HepG2 (cell line): ENCODE measurements at regions not wholly inside any gene's neighbourhood (a gene's known extent, or its start where the extent isn't known, plus 50 kb on each side); places are given as distances from the start of the nearest gene placed in this dataset.

ENCODE experiments used
- AHR ChIP-seq: IDR thresholded peaks from 2 replicates; pipeline ENCODE4 v1.6.1; 2018; ENCODE audit warnings: missing genetic modification reagents, missing compliant biosample characterization
- AKAP8 ChIP-seq: sonication (generic); formaldehyde crosslinking; IDR thresholded peaks from 2 replicates; pipeline ENCODE4 v1.5.1; 2020; ENCODE audit warnings: mild to moderate bottlenecking, missing genetic modification reagents
- CBX2 ChIP-seq, 2 experiments: fragments of 200-600 bp in 1 of 2; sonication (generic); formaldehyde crosslinking in 1 of 2; IDR thresholded peaks; 2 replicates each; pipeline versions ENCODE4 v1.7.0 to v1.8.1; 2018 to 2022; ENCODE audit warnings: low read depth in 2 of 2, low read length in 1 of 2, mild to moderate bottlenecking in 1 of 2, missing genetic modification reagents in 1 of 2
- CBX5 ChIP-seq: sonication (generic); formaldehyde crosslinking; IDR thresholded peaks from 2 replicates; pipeline ENCODE4 v1.4.0; 2020; ENCODE audit warnings: missing genetic modification reagents, borderline replicate concordance
- HOXA3 ChIP-seq: sonication (generic); formaldehyde crosslinking; IDR thresholded peaks from 2 replicates; pipeline ENCODE4 v1.5.0; 2020; ENCODE audit warnings: missing genetic modification reagents
- IRF9 ChIP-seq: sonication (generic); formaldehyde crosslinking; IDR thresholded peaks from 2 replicates; pipeline ENCODE4 v1.8.0; 2022; ENCODE audit warnings: missing genetic modification reagents, mild to moderate bottlenecking, borderline replicate concordance
- JDP2 ChIP-seq: sonication (generic); formaldehyde crosslinking; IDR thresholded peaks from 2 replicates; pipeline ENCODE4 v1.8.1; 2022; ENCODE audit warnings: missing genetic modification reagents, borderline replicate concordance
- KDM6A ChIP-seq: IDR thresholded peaks from 2 replicates; pipeline ENCODE4 v1.6.1; 2016; ENCODE audit warnings: low read depth
- KMT2A ChIP-seq: sonication (generic); formaldehyde crosslinking; IDR thresholded peaks from 2 replicates; pipeline ENCODE4 v1.4.0; 2020; ENCODE audit warnings: missing genetic modification reagents
- MAFK ChIP-seq, 2 experiments: IDR thresholded peaks in 1 of 2; conservative IDR thresholded peaks in 1 of 2; 2 replicates each; pipeline ENCODE4 v1.6.1; 2011; ENCODE audit warnings: improper control_type of control experiment in 2 of 2, low read length in 2 of 2
- MTF2 ChIP-seq: sonication (generic); formaldehyde crosslinking; IDR thresholded peaks from 2 replicates; pipeline ENCODE4 v1.5.0; 2020; ENCODE audit warnings: missing genetic modification reagents, borderline replicate concordance
- NRL ChIP-seq: sonication (generic); formaldehyde crosslinking; IDR thresholded peaks from 2 replicates; pipeline ENCODE4 v1.5.0; 2020; ENCODE audit warnings: missing genetic modification reagents, mild to moderate bottlenecking, moderate library complexity, borderline replicate concordance
- PATZ1 ChIP-seq: sonication (generic); formaldehyde crosslinking; IDR thresholded peaks from 2 replicates; pipeline ENCODE4 v1.4.0; 2020; ENCODE audit warnings: missing genetic modification reagents
- RAD21 ChIP-seq: fragments of 450-650 bp; formaldehyde crosslinking; IDR thresholded peaks from 2 replicates; pipeline ENCODE4 v1.5.0; 2020; ENCODE audit warnings: mild to moderate bottlenecking
- RARG ChIP-seq: sonication (generic); formaldehyde crosslinking; IDR thresholded peaks from 2 replicates; pipeline ENCODE4 v1.4.0; 2020; ENCODE audit warnings: low read depth, mild to moderate bottlenecking, missing genetic modification reagents
- RFX5 ChIP-seq: IDR thresholded peaks from 2 replicates; pipeline ENCODE4 v1.6.1; 2011; ENCODE audit warnings: low read depth, low read length, improper control_type of control experiment
- XRCC5 ChIP-seq: fragments of 200-400 bp; formaldehyde crosslinking; optimal IDR thresholded peaks from 2 replicates; pipeline ENCODE3; 2017; ENCODE audit warnings: mild to moderate bottlenecking, low read length
- ZBTB33 ChIP-seq: sonication (generic); formaldehyde crosslinking; IDR thresholded peaks from 2 replicates; pipeline ENCODE4 v1.4.0; 2020; ENCODE audit warnings: missing genetic modification reagents
- ZEB1 ChIP-seq: IDR thresholded peaks from 2 replicates; pipeline ENCODE4 v1.6.1; 2012; ENCODE audit warnings: mild to moderate bottlenecking, low read depth, inconsistent platforms; ENCODE audit not compliant: insufficient replicate concordance
- ZFY ChIP-seq: sonication (generic); formaldehyde crosslinking; IDR thresholded peaks from 2 replicates; pipeline ENCODE4 v1.4.0; 2020; ENCODE audit warnings: missing genetic modification reagents
- ZNF274 ChIP-seq: sonication (generic); formaldehyde crosslinking; IDR thresholded peaks from 2 replicates; pipeline ENCODE4 v1.5.1; 2020; ENCODE audit warnings: mild to moderate bottlenecking, missing genetic modification reagents
- ZNF350 ChIP-seq: sonication (generic); formaldehyde crosslinking; IDR thresholded peaks from 2 replicates; pipeline ENCODE4 v1.4.0; 2020; ENCODE audit warnings: mild to moderate bottlenecking, low read depth, missing genetic modification reagents, borderline replicate concordance
- ZNF644 ChIP-seq: IDR thresholded peaks from 2 replicates; pipeline ENCODE4 v1.6.1; 2016; ENCODE audit warnings: low read depth
- ZNF746 ChIP-seq: sonication (generic); formaldehyde crosslinking; IDR thresholded peaks from 2 replicates; pipeline ENCODE4 v1.8.0; 2022; ENCODE audit warnings: mild to moderate bottlenecking, missing genetic modification reagents
- ZSCAN25 ChIP-seq: sonication (generic); formaldehyde crosslinking; IDR thresholded peaks from 2 replicates; pipeline ENCODE4 v1.8.0; 2022; ENCODE audit warnings: mild to moderate bottlenecking, missing genetic modification reagents
- ZSCAN31 ChIP-seq: sonication (generic); formaldehyde crosslinking; IDR thresholded peaks from 2 replicates; pipeline ENCODE4 v1.5.0; 2020; ENCODE audit warnings: low read depth, mild to moderate bottlenecking, missing genetic modification reagents

GRCh38 chr1:224503161-224504118, 68.8 kb upstream of the WDR26 start (continued):
- TF ChIP-seq ZBTB33 (CRISPR knock-in tag) (no peak), JDP2 (CRISPR knock-in tag) (no peak), RARG (CRISPR knock-in tag) (no peak), MTF2 (CRISPR knock-in tag) (no peak), KDM6A (no peak), HOXA3 (no peak; the same call in 1 of the 2 replicates), AHR (CRISPR knock-in tag) (no peak), CBX5 (CRISPR knock-in tag) (peak; percentile 13; the same call in 1 of the 2 replicates), ZSCAN25 (CRISPR knock-in tag) (peak; percentile 60; the same call in 1 of the 2 replicates), RAD21 (no peak), KMT2A (CRISPR knock-in tag) (no peak), MAFK (conservative IDR thresholded peaks at IDR 0.05 in 1 of 2, IDR thresholded peaks at IDR 0.05 in 1 of 2; ENCODE audit: low read length in 2 of 2) (no peak), ZNF274 (CRISPR knock-in tag) (no peak), ZNF350 (peak; percentile 24; the same call in 1 of the 2 replicates), PATZ1 (peak; percentile 86), RFX5 (no peak), ZFY (CRISPR knock-in tag) (peak; percentile 68), ZNF644 (CRISPR knock-in tag) (no peak), XRCC5 (peak; percentile 52), CBX2 (IDR thresholded peaks at IDR 0.05; ENCODE audit: low read depth, low read length) (no peak), CBX2 (CRISPR knock-in tag; IDR thresholded peaks at IDR 0.05; ENCODE audit: low read depth) (no peak), IRF9 (CRISPR knock-in tag) (no peak), AKAP8 (CRISPR knock-in tag) (no peak), ZEB1 (peak; percentile 32), ZNF746 (CRISPR knock-in tag) (no peak), ZSCAN31 (CRISPR knock-in tag) (0 out of 2 replicates have a peak, but pooled peaks have one; percentile 13), NRL (peak; percentile 65; the same call in 1 of the 2 replicates)
